GM13977 (cell line): ENCODE measurements at regions not wholly inside any gene's neighbourhood (a gene's known extent, or its start where the extent isn't known, plus 50 kb on each side); places are given as distances from the start of the nearest gene placed in this dataset.
A peak's percentile ranks its signal among the peaks of the same experiment; 100 is the strongest.

Experiments used
- DNase-seq: peaks from one replicate; pipeline ENCODE4 v3.0.0; 2012; ENCODE audit warnings: low spot score
- CTCF ChIP-seq: IDR thresholded peaks from 2 replicates; pipeline ENCODE4 v1.5.1; 2012; ENCODE audit warnings: mild to moderate bottlenecking, control low read depth; ENCODE audit not compliant: insufficient read depth; ENCODE audit errors: extremely low read depth, missing control alignments
- in situ Hi-C: fragments of 300-500 bp; cut with MboI; formaldehyde crosslinking; loops from one replicate; pipeline ENCODE4 v1.12.0; 2022; ENCODE audit warnings: low sequenced_read_pairs, low pct_unique_long_range_greater_than_20kb, mixed read lengths, inconsistent platforms; ENCODE audit not compliant: unreplicated experiment

GRCh38 chr22:49051491-49052022 lies 776.1 kb downstream of the BRD1 start:
- DNase-seq, result no peak
- in situ Hi-C loops, result loop anchor here (25.0 kb wide), 1 partner anchor 89 kb away; no protein-coding TSS in a partner anchor

GRCh38 chr22:49049691-49050090 lies 778.0 kb downstream of the BRD1 start:
- TF ChIP-seq CTCF, result no peak
- no peak for DNase-seq
- in situ Hi-C loops, result loop anchor here (25.0 kb wide), 1 partner anchor 87 kb away; no protein-coding TSS in a partner anchor

More at GRCh38 chr22:49051491-49052022, 776.1 kb downstream of the BRD1 start:
- no peak for TF ChIP-seq CTCF

GRCh38 chr22:49048591-49048990 lies 779.1 kb downstream of the BRD1 start:
- in situ Hi-C loops, result no loop called here
- DNase-seq, result no peak
- TF ChIP-seq CTCF, result no peak

GRCh38 chr22:49047447-49047846 lies 780.2 kb downstream of the BRD1 start:
- no peak for DNase-seq
- in situ Hi-C loops, result no loop called here
- TF ChIP-seq CTCF, result no peak

GRCh38 chr22:49046546-49047361 lies 780.9 kb downstream of the BRD1 start:
- peak; percentile 70 for DNase-seq
- in situ Hi-C loops, result no loop called here
- TF ChIP-seq CTCF, result peak; percentile 51

- in situ Hi-C loops, result no loop called here
- no peak for TF ChIP-seq CTCF
- DNase-seq, result no peak
Observed at GRCh38 chr22:49046000-49046545, 781.6 kb downstream of the BRD1 start.
